ENCODE measurements at regions not wholly inside any gene's neighbourhood (a gene's known extent, or its start where the extent isn't known, plus 50 kb on each side); places are given as distances from the start of the nearest gene placed in this dataset.

DNA sequence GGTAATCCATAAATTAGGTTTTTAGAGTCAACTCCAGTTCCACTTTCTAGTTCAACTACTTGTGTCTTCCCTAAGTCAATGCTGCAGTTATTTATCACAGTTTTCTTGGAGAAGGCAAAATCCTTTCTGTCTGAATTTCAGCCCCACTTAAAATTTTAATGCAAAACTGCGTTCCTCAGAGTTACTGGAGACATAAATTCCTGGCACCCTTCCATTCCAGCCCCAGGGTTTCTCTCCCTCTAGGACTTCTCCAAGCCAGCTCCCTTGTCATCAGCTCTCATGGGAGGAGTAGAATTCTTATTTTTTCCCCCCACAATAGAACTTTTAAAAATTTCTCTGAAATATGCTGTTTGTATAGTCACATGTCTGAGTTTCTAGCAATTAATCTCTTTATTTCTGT lies 50.6 kb upstream of the PHOX2B start:
- no peaks in the 10 kb centered on the region for H3K4me1 Mint-ChIP-seq (ENCODE audit: low read depth)
- H3K4me3 Mint-ChIP-seq (ENCODE audit: unreplicated experiment), result no peak overlapping the region
- H3K9me3 Mint-ChIP-seq (ENCODE audit: low read depth), result peaks cover 4% of the 10 kb centered on the region
- no peaks in the 10 kb centered on the region for H3K36me3 Mint-ChIP-seq (ENCODE audit: low read depth)
- TF ChIP-seq, protein P1, sequence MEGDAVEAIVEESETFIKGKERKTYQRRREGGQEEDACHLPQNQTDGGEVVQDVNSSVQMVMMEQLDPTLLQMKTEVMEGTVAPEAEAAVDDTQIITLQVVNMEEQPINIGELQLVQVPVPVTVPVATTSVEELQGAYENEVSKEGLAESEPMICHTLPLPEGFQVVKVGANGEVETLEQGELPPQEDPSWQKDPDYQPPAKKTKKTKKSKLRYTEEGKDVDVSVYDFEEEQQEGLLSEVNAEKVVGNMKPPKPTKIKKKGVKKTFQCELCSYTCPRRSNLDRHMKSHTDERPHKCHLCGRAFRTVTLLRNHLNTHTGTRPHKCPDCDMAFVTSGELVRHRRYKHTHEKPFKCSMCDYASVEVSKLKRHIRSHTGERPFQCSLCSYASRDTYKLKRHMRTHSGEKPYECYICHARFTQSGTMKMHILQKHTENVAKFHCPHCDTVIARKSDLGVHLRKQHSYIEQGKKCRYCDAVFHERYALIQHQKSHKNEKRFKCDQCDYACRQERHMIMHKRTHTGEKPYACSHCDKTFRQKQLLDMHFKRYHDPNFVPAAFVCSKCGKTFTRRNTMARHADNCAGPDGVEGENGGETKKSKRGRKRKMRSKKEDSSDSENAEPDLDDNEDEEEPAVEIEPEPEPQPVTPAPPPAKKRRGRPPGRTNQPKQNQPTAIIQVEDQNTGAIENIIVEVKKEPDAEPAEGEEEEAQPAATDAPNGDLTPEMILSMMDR (IDR thresholded peaks at IDR 0.05), result no peak
- no peak for DNase-seq (ENCODE audit: low spot score)
- H3K27me3 Mint-ChIP-seq (ENCODE audit: low read depth), result peaks cover 26% of the 10 kb centered on the region
- H3K27ac Mint-ChIP-seq (ENCODE audit: unreplicated experiment), result no peak overlapping the region

All from chondrocyte (in vitro differentiated cells).